ENCODE measurements at regions not wholly inside any gene's neighbourhood (a gene's known extent, or its start where the extent isn't known, plus 50 kb on each side); places are given as distances from the start of the nearest gene placed in this dataset.

- DNase-seq (ENCODE audit: low spot score in 2 of 2), result no peak
- H3K4me3 ChIP-seq (ENCODE audit: low read depth, poor library complexity, severe bottlenecking), result no peak overlapping the region
- intact Hi-C loops (cut with DNase I; ENCODE audit: low total_unique reads), result no loop called here
- TF ChIP-seq POLR2A (IDR thresholded peaks at IDR 0.05) (no peak), CTCF (IDR thresholded peaks at IDR 0.05) (no peak)
- WGBS, 2 donors, result 24 to 34% methylated on average over 2 of the region's 2 CpGs
These were observed 194.4 kb downstream of the IZUMO3 start for GRCh38 chr9:24351258-24351657.

- intact Hi-C loops (cut with DNase I; ENCODE audit: low total_unique reads), result no loop called here
- no peak overlapping the region for H3K4me3 ChIP-seq (ENCODE audit: low read depth, poor library complexity, severe bottlenecking)
- DNase-seq (ENCODE audit: low spot score in 2 of 2), result no peak
- TF ChIP-seq POLR2A (IDR thresholded peaks at IDR 0.05), result no peak
- no peak for TF ChIP-seq CTCF (IDR thresholded peaks at IDR 0.05)
- 85 to 87% methylated on average over 1 of the region's 1 CpG for WGBS, 2 donors
These were observed 203.2 kb downstream of the IZUMO3 start for GRCh38 chr9:24342457-24342856.

DNA sequence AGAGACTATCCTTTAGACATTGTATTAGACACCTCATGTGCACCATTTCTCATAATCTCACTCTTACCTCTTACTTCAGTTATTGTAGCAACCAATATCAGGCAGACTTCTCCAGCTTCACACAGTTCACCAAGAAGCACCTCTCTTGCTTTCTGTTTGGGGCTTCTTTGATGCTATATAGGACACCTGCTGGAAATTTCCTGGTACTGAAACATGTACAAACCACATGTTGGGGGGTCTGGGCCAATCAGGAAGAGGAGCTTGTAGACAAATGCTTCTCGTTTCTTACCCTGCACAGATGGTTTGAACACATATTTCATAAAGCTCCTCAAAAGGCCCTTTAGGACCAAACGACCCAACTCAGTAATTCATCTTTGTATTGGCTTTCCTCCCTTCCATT, 212.1 kb downstream of the IZUMO3 start:
- H3K4me3 ChIP-seq (ENCODE audit: low read depth, poor library complexity, severe bottlenecking), result no peak overlapping the region
- TF ChIP-seq POLR2A (IDR thresholded peaks at IDR 0.05) (no peak), CTCF (IDR thresholded peaks at IDR 0.05) (no peak)
- 34 to 42% methylated on average over 2 of the region's 2 CpGs for WGBS, 2 donors

DNA sequence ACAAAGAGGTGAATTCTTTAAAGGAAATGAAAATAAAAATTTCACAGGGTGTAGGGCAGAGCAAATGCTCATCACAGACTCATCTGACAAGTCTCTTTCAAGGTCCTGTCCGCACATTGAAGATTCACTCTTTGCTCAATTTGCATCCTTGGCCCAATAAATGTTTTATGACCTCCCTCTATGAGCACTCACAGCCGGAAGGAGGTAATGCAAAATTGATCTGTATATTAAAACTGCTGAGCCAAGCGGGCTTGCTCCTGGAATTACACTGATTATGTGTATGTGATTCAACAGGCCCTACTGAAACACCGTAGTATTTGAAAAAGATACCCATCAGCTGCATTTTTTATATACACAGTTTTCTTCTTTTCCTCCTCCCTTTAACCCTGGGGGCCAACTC, 246.8 kb downstream of the IZUMO3 start:
- intact Hi-C loops (cut with DNase I; ENCODE audit: low total_unique reads), result no loop called here
- TF ChIP-seq POLR2A (IDR thresholded peaks at IDR 0.05) (no peak), CTCF (IDR thresholded peaks at IDR 0.05) (no peak)
- DNase-seq (ENCODE audit: low spot score in 2 of 2), result no peak
- H3K4me3 ChIP-seq (ENCODE audit: low read depth, poor library complexity, severe bottlenecking), result no peak overlapping the region
- WGBS, 2 donors, result 70 to 73% methylated on average over 4 of the region's 4 CpGs

More for the DNA sequence above, 212.1 kb downstream of the IZUMO3 start:
- intact Hi-C loops (cut with DNase I; ENCODE audit: low total_unique reads), result no loop called here
- no peak for DNase-seq (ENCODE audit: low spot score in 2 of 2)

DNA sequence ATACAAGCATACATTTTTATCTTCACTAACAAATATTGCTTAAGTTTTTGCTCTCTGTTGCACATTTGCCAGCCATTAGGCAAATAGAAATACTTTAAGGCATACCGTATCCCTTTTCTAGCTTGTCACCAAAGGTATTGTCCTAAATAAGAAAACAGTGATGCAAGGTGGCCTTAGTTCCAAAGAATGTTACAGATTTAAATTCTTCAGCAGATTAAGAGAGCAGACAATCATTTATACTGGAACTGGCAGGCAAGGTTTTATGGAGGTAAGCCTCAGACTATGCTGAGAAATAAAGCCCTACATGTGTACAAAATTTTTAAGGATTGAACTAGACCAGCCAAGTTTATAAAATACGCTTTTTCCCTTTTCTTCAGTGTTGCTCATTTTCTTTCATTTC, 247.8 kb downstream of the IZUMO3 start:
- WGBS, 2 donors, result 83 to 90% methylated on average over 2 of the region's 2 CpGs
- no peak overlapping the region for H3K4me3 ChIP-seq (ENCODE audit: low read depth, poor library complexity, severe bottlenecking)
- intact Hi-C loops (cut with DNase I; ENCODE audit: low total_unique reads), result no loop called here
- DNase-seq (ENCODE audit: low spot score in 2 of 2), result no peak
- TF ChIP-seq POLR2A (IDR thresholded peaks at IDR 0.05) (no peak), CTCF (IDR thresholded peaks at IDR 0.05) (no peak)

DNA sequence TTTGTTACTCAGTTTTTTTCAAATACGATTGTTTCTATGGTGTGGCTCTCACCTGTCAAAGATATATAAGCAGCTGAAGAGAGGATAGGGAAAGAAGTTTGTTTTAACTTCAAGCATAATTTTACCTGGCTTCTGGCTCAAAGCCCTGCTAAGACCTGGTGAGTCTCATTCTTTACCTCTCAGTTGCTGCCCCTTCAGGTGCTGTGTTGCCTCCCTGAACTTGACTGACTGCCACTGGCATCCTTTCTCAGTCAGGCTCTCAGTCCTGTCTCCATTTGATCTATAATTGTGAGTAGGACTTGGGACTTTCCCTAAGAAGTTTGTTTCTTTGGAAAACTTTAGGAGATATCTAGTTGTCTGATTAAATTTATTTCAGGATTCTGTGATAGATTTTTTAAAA, 249.6 kb downstream of the IZUMO3 start:
- WGBS, 2 donors, result 44 to 55% methylated on average over 1 of the region's 1 CpG
- DNase-seq (ENCODE audit: low spot score in 2 of 2), result no peak
- TF ChIP-seq CTCF (IDR thresholded peaks at IDR 0.05), result no peak
- TF ChIP-seq POLR2A (IDR thresholded peaks at IDR 0.05), result no peak
- intact Hi-C loops (cut with DNase I; ENCODE audit: low total_unique reads), result no loop called here
- H3K4me3 ChIP-seq (ENCODE audit: low read depth, poor library complexity, severe bottlenecking), result no peak overlapping the region

All from lower leg skin (tissue), 4 donors.